ENCODE measurements at regions not wholly inside any gene's neighbourhood (a gene's known extent, or its start where the extent isn't known, plus 50 kb on each side); places are given as distances from the start of the nearest gene placed in this dataset.

GRCh38 chr3:144394032-144394431, 422.4 kb downstream of the DIPK2A start:
- in situ Hi-C loops (cut with MboI; ENCODE audit: low pct_unique_long_range_greater_than_20kb in 2 of 9, low sequenced_read_pairs in 9 of 9, unreplicated experiment in 9 of 9) = no loop called here
- H3K4me3 ChIP-seq = no peak overlapping the region
- ATAC-seq (replicated peaks in 6 of 8) = peak in 7 of 8 experiments; percentile 40 to 99 (median 98)
- H3K4me1 ChIP-seq (replicated peaks in 1 of 2) = peaks cover 0 to 8% of the 10 kb centered on the region in 2 donors
- no peak overlapping the region for H3K27ac ChIP-seq

GRCh38 chr3:144402430-144402829, 430.8 kb downstream of the DIPK2A start:
- in situ Hi-C loops (cut with MboI; ENCODE audit: low pct_unique_long_range_greater_than_20kb in 2 of 9, low sequenced_read_pairs in 9 of 9, unreplicated experiment in 9 of 9) = no loop called here
- 32 to 96% (median 61%) methylated on average over 2 to 5 of the region's 5 CpGs; no CpG with 5 or more reads in 1 of the 10 experiments for WGBS, 10 experiments
- peak in 2 of 8 experiments; percentile 52 to 71 for ATAC-seq (replicated peaks in 6 of 8)
- no peak overlapping the region for H3K27ac ChIP-seq
- no peaks in the 10 kb centered on the region for H3K4me1 ChIP-seq (replicated peaks in 1 of 2)
- no peak overlapping the region for H3K4me3 ChIP-seq

DNA sequence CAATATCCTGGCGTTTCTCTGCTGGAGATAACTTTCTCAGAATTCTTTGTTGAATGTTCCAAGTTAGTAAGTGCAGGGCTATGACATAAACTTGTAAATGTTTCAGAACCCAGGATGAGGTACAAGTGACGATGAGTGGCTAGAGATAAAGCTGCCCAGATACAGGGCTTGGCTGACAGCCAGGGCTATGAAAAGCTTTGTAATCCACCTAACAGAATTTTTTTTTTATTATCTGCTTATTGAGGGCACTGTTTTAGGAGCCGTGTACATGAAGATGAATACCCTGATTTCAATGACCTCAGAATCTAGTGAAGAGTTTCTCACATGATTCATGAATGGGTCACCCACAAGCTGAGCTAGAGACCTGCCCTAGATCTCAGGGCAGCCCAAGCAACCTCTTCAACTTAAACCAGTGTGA, 431.4 kb downstream of the DIPK2A start:
- Histone ChIP-seq H3K4me1 (replicated peaks in 1 of 2) (peaks cover 0 to 5% of the 10 kb centered on the region in 2 donors), H3K4me3 (no peak overlapping the region), H3K27ac (no peak overlapping the region)
- ATAC-seq (replicated peaks in 6 of 8) = peak in 4 of 8 experiments; percentile 42 to 67 (median 59)
- 0 to 95% (median 43%) methylated on average over 1 to 3 of the region's 3 CpGs; no CpG with 5 or more reads in 2 of the 10 experiments for WGBS, 10 experiments
- in situ Hi-C loops (cut with MboI; ENCODE audit: low pct_unique_long_range_greater_than_20kb in 2 of 9, low sequenced_read_pairs in 9 of 9, unreplicated experiment in 9 of 9) = no loop called here

DNA sequence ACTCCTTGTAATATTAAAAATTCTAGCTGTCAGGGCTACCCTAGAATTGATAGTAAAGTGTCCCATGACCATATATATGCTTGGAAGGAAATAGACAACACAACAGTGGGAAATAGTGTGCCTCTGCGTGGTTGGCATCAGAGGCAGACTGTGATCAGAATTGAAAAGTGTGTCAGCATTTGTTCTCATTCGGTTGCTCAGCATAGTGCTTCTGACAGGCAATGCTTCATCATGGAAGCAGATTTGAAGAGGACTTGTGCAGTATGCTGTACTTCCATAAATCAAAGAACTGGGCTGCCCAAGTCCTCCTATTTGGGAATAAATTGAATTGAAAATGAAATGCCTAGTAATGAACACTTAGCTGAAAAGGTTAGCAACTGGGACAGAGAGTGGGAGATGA, 435.7 kb downstream of the DIPK2A start:
- peaks cover 0 to 9% of the 10 kb centered on the region in 2 donors for H3K4me1 ChIP-seq (replicated peaks in 1 of 2)
- H3K4me3 ChIP-seq = no peak overlapping the region
- in situ Hi-C loops (cut with MboI; ENCODE audit: low pct_unique_long_range_greater_than_20kb in 2 of 9, low sequenced_read_pairs in 9 of 9, unreplicated experiment in 9 of 9) = no loop called here
- WGBS, 10 experiments = 38 to 67% (median 50%) methylated on average over 1 to 2 of the region's 2 CpGs; no CpG with 5 or more reads in 3 of the 10 experiments
- H3K27ac ChIP-seq = no peak overlapping the region
- peak in 5 of 8 experiments; percentile 78 to 96 (median 85) for ATAC-seq (replicated peaks in 6 of 8)

GRCh38 chr3:144409319-144409718, 437.7 kb downstream of the DIPK2A start:
- in situ Hi-C loops (cut with MboI; ENCODE audit: low pct_unique_long_range_greater_than_20kb in 2 of 9, low sequenced_read_pairs in 9 of 9, unreplicated experiment in 9 of 9) = no loop called here
- H3K27ac ChIP-seq = no peak overlapping the region
- H3K4me3 ChIP-seq = no peak overlapping the region
- peaks cover 0 to 9% of the 10 kb centered on the region in 2 donors for H3K4me1 ChIP-seq (replicated peaks in 1 of 2)
- ATAC-seq (replicated peaks in 6 of 8) = peak in 3 of 8 experiments; percentile 29 to 96 (median 68)

DNA sequence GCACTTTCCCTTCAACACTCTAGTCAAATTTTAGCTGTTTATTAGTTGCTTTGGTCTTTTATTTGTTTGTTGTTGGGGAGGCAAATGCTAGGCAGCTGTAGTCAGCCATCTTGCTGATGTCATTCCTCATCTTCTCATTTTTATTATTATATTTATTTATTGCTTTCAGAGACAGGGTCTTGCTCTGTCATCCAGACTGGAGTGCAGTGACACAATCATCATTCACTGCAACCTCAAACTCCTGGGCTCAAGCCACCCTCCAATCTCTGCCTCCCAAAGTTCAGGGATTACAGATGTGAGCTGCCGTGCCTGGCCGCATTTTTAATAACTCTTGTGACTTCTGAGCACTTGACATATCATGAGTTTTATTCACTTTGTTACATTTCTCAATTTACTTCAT, 441.4 kb downstream of the DIPK2A start:
- Histone ChIP-seq H3K4me1 (replicated peaks in 1 of 2) (peaks cover 0 to 4% of the 10 kb centered on the region in 2 donors), H3K4me3 (no peak overlapping the region), H3K27ac (no peak overlapping the region)
- in situ Hi-C loops (cut with MboI; ENCODE audit: low pct_unique_long_range_greater_than_20kb in 2 of 9, low sequenced_read_pairs in 9 of 9, unreplicated experiment in 9 of 9) = no loop called here
- peak in 4 of 8 experiments; percentile 59 to 67 (median 62) for ATAC-seq (replicated peaks in 6 of 8)
- 20 to 100% (median 77%) methylated on average over 1 to 2 of the region's 2 CpGs; no CpG with 5 or more reads in 2 of the 10 experiments for WGBS, 10 experiments

GRCh38 chr3:144415492-144415891, 443.9 kb downstream of the DIPK2A start:
- Histone ChIP-seq H3K27ac (no peak overlapping the region), H3K4me1 (replicated peaks in 1 of 2) (no peaks in the 10 kb centered on the region), H3K4me3 (no peak overlapping the region)
- no peak for ATAC-seq (replicated peaks in 6 of 8)
- in situ Hi-C loops (cut with MboI; ENCODE audit: low pct_unique_long_range_greater_than_20kb in 2 of 9, low sequenced_read_pairs in 9 of 9, unreplicated experiment in 9 of 9) = no loop called here
- WGBS, 10 experiments = 0 to 92% (median 60%) methylated on average over 1 of the region's 1 CpG; no CpG with 5 or more reads in 7 of the 10 experiments

- H3K4me1 ChIP-seq (replicated peaks in 1 of 2) = no peaks in the 10 kb centered on the region
- H3K4me3 ChIP-seq = no peak overlapping the region
- no peak overlapping the region for H3K27ac ChIP-seq
- ATAC-seq (replicated peaks in 6 of 8) = no peak
- 25 to 100% (median 69%) methylated on average over 1 to 3 of the region's 4 CpGs; no CpG with 5 or more reads in 2 of the 10 experiments for WGBS, 10 experiments
- in situ Hi-C loops (cut with MboI; ENCODE audit: low pct_unique_long_range_greater_than_20kb in 2 of 9, low sequenced_read_pairs in 9 of 9, unreplicated experiment in 9 of 9) = no loop called here
Measured at GRCh38 chr3:144424606-144425005, 453.0 kb downstream of the DIPK2A start.

DNA sequence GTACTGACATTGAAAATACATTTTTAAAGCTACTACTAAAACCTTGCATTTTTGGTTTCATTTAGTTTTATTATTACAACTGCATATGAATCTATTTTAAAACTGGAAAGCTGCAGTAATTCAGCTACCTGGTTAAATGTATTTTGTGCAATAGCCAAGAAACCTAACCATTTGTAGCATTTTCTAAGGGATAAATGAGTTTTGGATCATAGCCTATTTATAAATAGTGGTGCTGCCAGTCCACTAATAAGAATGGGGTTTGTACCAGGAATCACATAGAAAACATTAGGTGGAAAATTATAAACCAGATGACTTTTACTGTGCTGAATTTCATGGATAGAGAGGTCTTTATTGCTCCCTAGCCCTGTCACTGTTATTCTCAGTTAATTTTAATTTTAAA, 454.7 kb downstream of the DIPK2A start:
- in situ Hi-C loops (cut with MboI; ENCODE audit: low pct_unique_long_range_greater_than_20kb in 2 of 9, low sequenced_read_pairs in 9 of 9, unreplicated experiment in 9 of 9) = no loop called here
- ATAC-seq (replicated peaks in 6 of 8) = no peak
- Histone ChIP-seq H3K27ac (no peak overlapping the region), H3K4me3 (no peak overlapping the region), H3K4me1 (replicated peaks in 1 of 2) (no peaks in the 10 kb centered on the region)

DNA sequence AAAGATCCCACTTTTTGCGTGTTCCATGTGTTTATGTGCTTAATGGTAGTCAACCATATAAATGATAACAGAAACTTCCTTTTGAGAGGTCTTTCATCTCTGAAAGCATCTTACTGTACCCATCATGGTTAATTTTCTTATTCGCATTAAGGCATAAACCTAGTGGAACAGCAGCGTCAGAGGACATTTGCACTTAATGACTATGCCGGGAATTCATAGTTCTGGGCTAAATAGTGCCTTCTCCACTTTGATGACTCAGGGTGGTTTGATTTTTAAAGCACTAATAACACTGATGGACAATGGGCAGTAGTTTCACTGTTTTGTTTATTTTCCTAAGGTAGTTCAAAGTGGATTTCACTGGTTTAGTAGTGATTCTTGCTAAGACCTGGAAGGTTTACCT, 455.3 kb downstream of the DIPK2A start:
- no peaks in the 10 kb centered on the region for H3K4me1 ChIP-seq (replicated peaks in 1 of 2)
- in situ Hi-C loops (cut with MboI; ENCODE audit: low pct_unique_long_range_greater_than_20kb in 2 of 9, low sequenced_read_pairs in 9 of 9, unreplicated experiment in 9 of 9) = no loop called here
- ATAC-seq (replicated peaks in 6 of 8) = peak in 3 of 8 experiments; percentile 23 to 94 (median 40)
- no peak overlapping the region for H3K4me3 ChIP-seq
- WGBS, 10 experiments = 20 to 100% (median 90%) methylated on average over 1 to 4 of the region's 4 CpGs; no CpG with 5 or more reads in 1 of the 10 experiments
- no peak overlapping the region for H3K27ac ChIP-seq

DNA sequence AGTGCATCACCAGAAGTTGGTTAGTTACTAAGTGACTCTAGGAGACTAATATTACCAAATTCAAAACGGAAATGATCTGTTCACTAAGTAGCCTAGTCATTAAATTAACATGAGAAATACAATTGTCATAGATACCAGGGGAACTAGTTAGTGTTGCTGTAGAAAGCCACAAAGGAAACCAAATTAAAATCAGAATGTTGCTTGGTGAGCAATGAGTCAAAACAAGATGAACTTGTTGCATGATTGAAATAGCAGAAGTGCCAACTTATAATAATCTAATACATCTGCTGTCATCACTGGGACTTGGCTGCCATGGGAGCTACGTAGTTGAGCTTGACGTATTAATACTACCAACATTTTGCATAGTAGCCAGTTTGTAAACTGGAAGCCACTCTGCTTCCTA, 458.1 kb downstream of the DIPK2A start:
- WGBS, 10 experiments = 0 to 80% (median 60%) methylated on average over 1 to 3 of the region's 3 CpGs
- Histone ChIP-seq H3K4me1 (replicated peaks in 1 of 2) (no peaks in the 10 kb centered on the region), H3K27ac (no peak overlapping the region), H3K4me3 (no peak overlapping the region)
- in situ Hi-C loops (cut with MboI; ENCODE audit: low pct_unique_long_range_greater_than_20kb in 2 of 9, low sequenced_read_pairs in 9 of 9, unreplicated experiment in 9 of 9) = no loop called here
- no peak for ATAC-seq (replicated peaks in 6 of 8)

DNA sequence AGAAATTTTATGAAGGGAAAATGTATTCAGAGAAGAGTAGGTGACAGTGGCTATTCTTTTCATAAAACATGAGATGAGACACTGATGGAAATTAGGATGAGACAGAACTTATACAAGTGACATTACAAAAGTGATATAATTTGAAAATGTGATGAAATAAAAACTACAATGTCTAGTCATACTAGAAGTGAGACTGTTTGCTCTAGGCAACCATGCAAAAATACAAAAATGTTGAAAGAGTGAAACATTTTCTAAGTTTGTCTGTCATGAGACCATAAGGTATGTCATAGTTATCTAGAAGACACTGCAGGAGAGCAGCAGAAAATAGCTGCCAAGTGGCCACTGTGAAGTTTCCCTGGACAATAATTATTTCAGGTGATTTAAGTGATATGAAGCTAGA, 459.5 kb downstream of the DIPK2A start:
- in situ Hi-C loops (cut with MboI; ENCODE audit: low pct_unique_long_range_greater_than_20kb in 2 of 9, low sequenced_read_pairs in 9 of 9, unreplicated experiment in 9 of 9) = no loop called here

GRCh38 chr3:144433006-144433405, 461.4 kb downstream of the DIPK2A start:
- Histone ChIP-seq H3K4me3 (no peak overlapping the region), H3K27ac (no peak overlapping the region), H3K4me1 (replicated peaks in 1 of 2) (no peaks in the 10 kb centered on the region)
- ATAC-seq (replicated peaks in 6 of 8) = no peak
- WGBS, 10 experiments = 0 to 100% (median 50%) methylated on average over 1 of the region's 1 CpG; no CpG with 5 or more reads in 1 of the 10 experiments
- in situ Hi-C loops (cut with MboI; ENCODE audit: low pct_unique_long_range_greater_than_20kb in 2 of 9, low sequenced_read_pairs in 9 of 9, unreplicated experiment in 9 of 9) = no loop called here

More for the DNA sequence above, 459.5 kb downstream of the DIPK2A start:
- H3K4me1 ChIP-seq (replicated peaks in 1 of 2) = no peaks in the 10 kb centered on the region
- no peak for ATAC-seq (replicated peaks in 6 of 8)
- H3K4me3 ChIP-seq = no peak overlapping the region
- no peak overlapping the region for H3K27ac ChIP-seq

DNA sequence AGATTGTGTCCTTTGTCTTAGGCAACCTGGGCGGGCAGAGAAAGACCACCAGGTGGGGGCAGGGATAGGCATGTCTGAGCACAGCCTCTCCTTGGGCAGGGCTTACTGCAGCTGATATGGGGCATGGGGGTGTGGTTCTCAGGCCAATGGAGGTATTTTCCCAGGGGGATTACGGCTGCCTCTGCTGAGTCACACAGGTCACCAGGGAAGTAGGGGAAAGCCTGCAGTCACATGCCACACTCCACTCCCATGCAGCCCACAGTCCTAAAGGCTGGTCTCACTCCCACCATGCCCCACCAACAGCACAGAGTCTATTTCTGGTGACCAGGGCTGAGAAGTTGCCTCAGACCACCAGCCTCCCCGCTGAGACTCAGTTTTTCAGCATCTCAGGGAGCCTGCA, 466.4 kb downstream of the DIPK2A start:
- in situ Hi-C loops (cut with MboI; ENCODE audit: low pct_unique_long_range_greater_than_20kb in 2 of 9, low sequenced_read_pairs in 9 of 9, unreplicated experiment in 9 of 9) = no loop called here
- Histone ChIP-seq H3K4me1 (replicated peaks in 1 of 2) (no peaks in the 10 kb centered on the region), H3K4me3 (no peak overlapping the region), H3K27ac (no peak overlapping the region)
- no peak for ATAC-seq (replicated peaks in 6 of 8)
- 0 to 100% (median 90%) methylated on average over 1 to 2 of the region's 3 CpGs; no CpG with 5 or more reads in 5 of the 10 experiments for WGBS, 10 experiments

All from motor neuron (in vitro differentiated cells).